Head of caudate nucleus (tissue), 42 donors: ENCODE measurements at regions not wholly inside any gene's neighbourhood (a gene's known extent, or its start where the extent isn't known, plus 50 kb on each side); places are given as distances from the start of the nearest gene placed in this dataset.

Experiments
- DNase-seq, 42 donors: peaks; one replicate each; pipeline versions ENCODE4 v3.0.0 to v3.0.0-alpha.2; 2020 to 2021; ENCODE audit warnings: mixed read lengths in 7 of 42
- intact Hi-C: fragments of 100-400 bp; cut with DNase I; formaldehyde crosslinking; loops from one replicate; pipeline ENCODE4 v1.15.0; 2022

DNA sequence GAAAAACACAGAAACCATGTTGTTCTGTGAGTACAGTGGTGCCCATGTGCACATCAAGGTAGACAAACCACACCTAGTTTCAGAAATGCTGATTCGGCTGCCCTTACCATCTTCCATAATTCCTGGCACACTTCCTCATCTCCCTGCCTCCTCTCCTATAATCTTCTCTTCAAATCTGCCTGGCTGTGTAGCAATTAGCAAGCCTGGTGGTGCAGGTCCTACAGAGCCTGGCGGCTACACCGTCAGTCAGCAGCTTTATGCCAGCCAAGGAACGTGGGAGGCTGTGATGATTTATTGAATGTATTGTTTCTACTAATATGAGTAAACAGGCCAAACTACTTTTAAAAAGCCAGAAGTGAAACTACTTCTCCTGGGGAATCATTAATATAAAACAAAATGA lies 106.8 kb downstream of the SEMA6D start:
- no peak for DNase-seq
- intact Hi-C loops, result no loop called here

- no peak for DNase-seq
- intact Hi-C loops, result no loop called here
These were observed 112.4 kb downstream of the SEMA6D start for GRCh38 chr15:47829667-47830066.

- DNase-seq, result no peak
- intact Hi-C loops, result no loop called here
These were observed 116.8 kb downstream of the SEMA6D start for GRCh38 chr15:47834093-47834492.

DNA sequence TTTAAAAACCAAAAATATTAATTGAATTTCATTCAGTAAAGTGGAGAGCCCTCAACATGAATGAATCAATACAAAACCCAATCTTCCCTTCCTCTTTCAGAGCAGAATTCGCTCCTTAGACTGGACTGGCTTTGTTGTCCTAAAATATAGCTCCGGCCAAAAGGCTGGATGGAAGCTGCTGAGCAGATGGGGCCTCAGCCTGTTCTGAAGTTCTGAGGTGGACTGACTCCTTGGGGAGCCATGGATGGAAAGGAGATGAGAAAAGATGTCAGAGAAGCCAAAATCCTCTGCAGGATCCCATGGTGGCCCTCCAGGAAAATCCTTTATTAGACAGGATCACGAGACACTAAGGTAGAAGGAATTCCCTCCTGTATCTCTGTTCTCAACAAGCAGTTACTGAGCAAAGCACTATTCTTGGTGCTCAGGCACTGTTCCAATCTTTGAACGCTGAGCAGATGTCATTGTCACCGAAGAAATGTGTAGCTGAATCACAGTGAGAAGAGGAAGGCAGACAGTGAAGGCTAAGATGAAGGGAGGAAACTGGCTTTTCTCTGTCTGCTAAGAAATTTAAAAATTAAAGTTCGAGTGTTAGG lies 122.0 kb downstream of the SEMA6D start:
- intact Hi-C loops, result no loop called here
- DNase-seq, result peak in 2 of 42 donors; percentile 12 to 23

DNA sequence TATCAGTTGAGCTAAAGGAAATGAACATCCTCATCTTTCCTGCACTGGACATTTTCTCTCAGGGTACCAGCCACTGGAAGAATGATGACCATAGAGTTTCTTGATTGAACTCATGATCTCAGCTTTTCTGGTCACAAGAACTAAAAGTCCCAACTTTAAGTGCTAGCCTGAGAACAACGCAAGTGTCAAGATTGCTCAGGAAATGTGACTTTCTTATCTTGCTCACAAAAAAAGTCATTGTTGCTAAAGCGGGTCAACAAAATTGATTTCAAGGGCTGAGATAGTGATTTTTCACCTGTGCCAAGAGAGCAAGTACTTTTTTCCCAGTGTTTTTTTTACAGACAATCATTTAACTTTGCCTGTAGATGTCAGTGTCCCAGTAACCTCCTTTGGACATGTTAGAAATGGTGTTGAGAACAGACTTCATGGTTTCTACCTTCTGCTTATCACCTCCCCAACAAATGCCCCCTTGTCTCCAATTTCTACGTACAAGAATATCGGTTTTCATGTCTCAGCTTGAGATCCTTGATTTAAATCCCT lies 125.9 kb downstream of the SEMA6D start:
- DNase-seq, result no peak
- intact Hi-C loops, result no loop called here

DNA sequence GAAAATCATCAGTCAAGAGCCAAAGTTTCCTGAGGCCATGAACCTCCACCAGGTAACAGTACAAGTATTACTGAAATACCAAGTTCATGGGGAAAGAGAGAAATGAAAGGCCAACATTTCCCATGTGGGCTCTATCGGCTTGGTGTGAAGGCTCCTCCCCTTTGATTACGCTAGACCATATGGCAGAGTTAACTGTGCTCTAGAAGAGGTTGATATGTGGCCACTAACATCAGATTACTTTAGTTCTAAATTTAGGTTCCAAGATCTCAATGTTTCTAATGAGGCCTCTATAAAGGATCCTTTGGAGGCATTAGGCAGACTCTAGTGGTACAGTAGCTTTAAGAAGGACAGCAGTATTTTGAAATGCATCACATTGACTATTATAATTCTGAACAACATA lies 127.1 kb downstream of the SEMA6D start:
- DNase-seq, result no peak
- intact Hi-C loops, result no loop called here

GRCh38 chr15:47846128-47846868 lies 129.0 kb downstream of the SEMA6D start:
- DNase-seq, result peak in 35 of 42 donors; percentile 3 to 86 (median 56)
- intact Hi-C loops, result no loop called here

GRCh38 chr15:47846876-47847275 lies 129.6 kb downstream of the SEMA6D start:
- intact Hi-C loops, result no loop called here
- DNase-seq, result peak in 3 of 42 donors; percentile 2 to 49 (median 20)

DNA sequence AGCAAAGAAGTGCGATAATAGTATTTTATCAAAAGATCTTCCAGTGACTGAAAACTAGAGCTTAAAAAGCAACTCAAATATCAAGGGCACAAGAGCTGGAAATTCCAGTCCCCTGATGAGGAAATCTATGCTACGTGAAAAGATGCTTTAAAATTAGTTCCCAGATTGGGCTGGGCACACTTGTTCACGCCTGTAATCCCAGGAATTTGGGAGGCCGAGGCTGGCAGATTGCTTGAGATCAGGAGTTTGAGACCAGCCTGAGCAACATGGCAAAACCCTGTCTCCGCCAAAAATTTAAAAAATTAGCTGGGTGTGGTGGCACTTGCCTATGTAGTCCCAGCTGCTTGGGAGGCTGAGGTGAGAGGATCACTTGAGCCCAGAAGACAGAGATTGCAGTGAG lies 138.8 kb downstream of the SEMA6D start:
- intact Hi-C loops, result no loop called here

GRCh38 chr15:47857014-47857775 lies 139.9 kb downstream of the SEMA6D start:
- intact Hi-C loops, result no loop called here
- DNase-seq, result no peak

More for the DNA sequence above, 138.8 kb downstream of the SEMA6D start:
- no peak for DNase-seq

- intact Hi-C loops, result no loop called here
- no peak for DNase-seq
These were observed 140.5 kb downstream of the SEMA6D start for GRCh38 chr15:47857776-47858167.

DNA sequence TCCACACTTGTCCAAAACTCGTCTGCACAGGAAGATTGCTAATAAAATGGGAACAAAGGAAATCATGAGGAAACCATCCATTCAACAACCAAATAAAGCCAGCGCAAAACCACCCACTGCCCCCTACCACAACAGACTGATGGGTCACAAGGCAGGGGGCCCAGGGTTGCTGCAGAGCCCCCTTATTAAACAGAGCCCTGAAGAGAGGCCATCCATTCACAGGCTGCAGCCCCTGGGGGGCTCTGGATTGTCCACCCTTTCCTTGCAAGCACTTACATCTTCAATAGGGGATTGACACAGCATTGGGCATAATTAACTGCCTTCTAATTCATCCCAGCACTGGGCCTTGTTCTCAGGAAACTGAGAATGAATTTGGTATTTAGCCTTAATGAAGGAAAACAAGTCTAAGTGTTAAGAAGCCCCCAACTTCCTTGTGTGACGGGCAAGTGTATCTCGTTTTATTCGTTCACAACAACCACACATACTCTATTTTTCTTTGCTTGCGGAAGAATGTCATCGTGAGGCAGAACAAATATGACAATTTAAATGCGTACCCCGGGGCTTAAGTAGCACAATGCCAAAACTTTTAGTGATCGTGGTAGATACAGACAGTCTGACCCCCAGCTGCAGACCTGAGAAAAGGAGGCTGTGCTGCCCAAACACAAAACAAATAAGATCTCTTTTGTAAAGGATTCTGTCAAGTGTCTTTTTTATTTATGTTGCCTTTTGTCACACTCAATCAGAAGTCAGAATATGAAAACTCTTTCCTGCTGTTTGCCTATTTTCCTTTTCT lies 144.0 kb downstream of the SEMA6D start:
- DNase-seq, result no peak
- intact Hi-C loops, result no loop called here

- DNase-seq, result peak in 1 of 42 donors; percentile 3
- intact Hi-C loops, result no loop called here
These were observed 145.1 kb downstream of the SEMA6D start for GRCh38 chr15:47862402-47862801.

GRCh38 chr15:47866446-47866845 lies 149.1 kb downstream of the SEMA6D start:
- intact Hi-C loops, result no loop called here
- DNase-seq, result no peak

- intact Hi-C loops, result no loop called here
These were observed 153.1 kb downstream of the SEMA6D start for GRCh38 chr15:47870300-47870955.

DNA sequence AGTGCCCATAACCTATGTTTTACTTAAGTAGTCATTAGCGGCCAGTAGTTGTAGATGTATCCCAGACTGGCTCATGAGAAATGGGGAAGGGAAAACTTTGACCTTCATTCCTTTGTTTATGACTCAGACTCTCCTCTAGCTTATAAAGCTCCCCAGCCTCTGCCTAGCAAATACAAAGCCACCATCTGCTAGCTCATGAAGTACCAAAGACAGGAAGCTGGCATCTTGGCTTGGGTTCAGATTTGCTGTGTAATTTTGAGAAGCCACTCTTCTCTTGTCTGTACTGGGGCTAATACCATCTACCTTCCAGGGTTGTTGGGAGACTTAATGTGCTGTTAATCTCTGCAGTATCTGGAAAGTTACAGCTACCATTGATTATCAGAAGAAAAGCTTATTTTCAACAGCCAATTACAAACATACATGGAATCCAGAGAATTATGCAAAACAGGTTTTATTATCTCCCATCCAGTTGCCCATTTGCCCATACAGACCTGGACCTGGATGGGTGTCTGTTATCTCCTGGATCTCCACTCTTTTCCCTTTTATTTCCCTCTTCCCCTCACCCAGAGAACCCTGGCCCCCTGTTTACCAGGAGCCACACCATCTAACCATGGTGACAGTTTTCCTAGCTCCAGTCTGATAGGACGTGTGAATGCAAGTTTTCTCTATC lies 153.8 kb downstream of the SEMA6D start:
- DNase-seq, result no peak
- intact Hi-C loops, result no loop called here

More at GRCh38 chr15:47870300-47870955, 153.1 kb downstream of the SEMA6D start:
- DNase-seq, result no peak

- intact Hi-C loops, result no loop called here
- no peak for DNase-seq
These were observed 154.9 kb downstream of the SEMA6D start for GRCh38 chr15:47872208-47872607.

GRCh38 chr15:47872869-47873432 lies 155.6 kb downstream of the SEMA6D start:
- DNase-seq, result no peak

More at GRCh38 chr15:47872869-47873432, 155.6 kb downstream of the SEMA6D start:
- intact Hi-C loops, result no loop called here
